Karpas-422 (cell line): ENCODE measurements at regions not wholly inside any gene's neighbourhood (a gene's known extent, or its start where the extent isn't known, plus 50 kb on each side); places are given as distances from the start of the nearest gene placed in this dataset.
"Not testable (repeated sequence)": the region's sequence is repeated elsewhere in the genome, so short reads cannot be mapped to it uniquely, and the experiment has no call there.

ENCODE experiments used
- DNase-seq: peaks from one replicate; pipeline ENCODE4 v3.0.0-alpha.2; 2015
- H2AFZ ChIP-seq: fragments of 200-600 bp; sonication (generic); 2 replicates; pipeline ENCODE4 v1.6.1; 2014; ENCODE audit warnings: antibody characterized with exemption, low read length, mixed read lengths
- H3K27ac ChIP-seq: fragments of 200-600 bp; sonication (generic); 2 replicates; pipeline ENCODE4 v1.5.1; 2014; ENCODE audit warnings: mild to moderate bottlenecking, low read length, moderate library complexity
- H3K27me3 ChIP-seq: fragments of 200-600 bp; sonication (generic); 2 replicates; pipeline ENCODE4 v1.6.1; 2014; ENCODE audit warnings: low read length, mixed read lengths
- H3K36me3 ChIP-seq: fragments of 200-600 bp; sonication (generic); 2 replicates; pipeline ENCODE4 v1.6.1; 2014; ENCODE audit warnings: low read length, mixed read lengths; ENCODE audit not compliant: insufficient read depth
- H3K4me1 ChIP-seq: fragments of 200-600 bp; sonication (generic); 2 replicates; pipeline ENCODE4 v1.6.1; 2014; ENCODE audit warnings: mild to moderate bottlenecking, low read length, mixed read lengths
- H3K4me2 ChIP-seq: fragments of 200-600 bp; sonication (generic); 2 replicates; pipeline ENCODE4 v1.6.1; 2014; ENCODE audit warnings: low read length, low read depth, mild to moderate bottlenecking; ENCODE audit not compliant: poor library complexity, severe bottlenecking
- H3K4me3 ChIP-seq: fragments of 200-600 bp; sonication (generic); 2 replicates; pipeline ENCODE4 v1.5.1; 2014; ENCODE audit warnings: mild to moderate bottlenecking, antibody characterized with exemption, low read length, mixed read lengths
- H3K79me2 ChIP-seq: fragments of 200-600 bp; sonication (generic); 2 replicates; pipeline ENCODE4 v1.6.1; 2014; ENCODE audit warnings: mild to moderate bottlenecking, low read length, mixed read lengths
- H3K9ac ChIP-seq: fragments of 200-600 bp; sonication (generic); 2 replicates; pipeline ENCODE4 v1.6.0; 2014; ENCODE audit warnings: low read length
- H3K9me2 ChIP-seq: fragments of 200-600 bp; sonication (generic), shearing (Covaris generic); replicated peaks from 2 replicates; pipeline ENCODE4 v1.6.0; 2014; ENCODE audit warnings: mild to moderate bottlenecking, low read length, moderate library complexity; ENCODE audit not compliant: insufficient read depth
- H3K9me3 ChIP-seq: fragments of 300-700, 200-600 bp; sonication (generic); 2 replicates; pipeline ENCODE4 v1.6.1; 2014; ENCODE audit warnings: low read length, mixed read lengths
- H4K20me1 ChIP-seq: fragments of 200-600 bp; sonication (generic); 2 replicates; pipeline ENCODE4 v1.6.1; 2014; ENCODE audit warnings: mild to moderate bottlenecking, antibody characterized with exemption, low read length, low read depth; ENCODE audit not compliant: insufficient read depth

GRCh38 chr1:113198806-113199205 lies 125.8 kb downstream of the LRIG2 start:
- Histone ChIP-seq H3K9me2 (no peaks in the 10 kb centered on the region), H3K4me1 (peaks cover 14% of the 10 kb centered on the region), H3K4me2 (no peak overlapping the region), H4K20me1 (no peaks in the 10 kb centered on the region), H3K9me3 (no peaks in the 10 kb centered on the region), H3K36me3 (no peaks in the 10 kb centered on the region), H3K27ac (no peak overlapping the region), H2AFZ (no peak overlapping the region), H3K27me3 (no peaks in the 10 kb centered on the region), H3K4me3 (no peak overlapping the region), H3K79me2 (no peaks in the 10 kb centered on the region), H3K9ac (no peak overlapping the region)
- no peak for DNase-seq

GRCh38 chr1:113199760-113200455 lies 126.9 kb downstream of the LRIG2 start:
- H2AFZ ChIP-seq, result no peak overlapping the region
- H3K4me2 ChIP-seq, result no peak overlapping the region
- H3K4me3 ChIP-seq, result no peak overlapping the region
- H3K9me3 ChIP-seq, result no peaks in the 10 kb centered on the region
- H3K79me2 ChIP-seq, result no peaks in the 10 kb centered on the region
- no peak for DNase-seq
- no peak overlapping the region for H3K27ac ChIP-seq
- H3K9ac ChIP-seq, result no peak overlapping the region
- H3K4me1 ChIP-seq, result peaks cover 14% of the 10 kb centered on the region
- H3K9me2 ChIP-seq, result no peaks in the 10 kb centered on the region
- no peaks in the 10 kb centered on the region for H3K36me3 ChIP-seq
- no peaks in the 10 kb centered on the region for H4K20me1 ChIP-seq
- H3K27me3 ChIP-seq, result no peaks in the 10 kb centered on the region

- no peak overlapping the region for H3K4me3 ChIP-seq
- H3K9me2 ChIP-seq, result no peaks in the 10 kb centered on the region
- no peak overlapping the region for H3K4me2 ChIP-seq
- no peak for DNase-seq
- no peaks in the 10 kb centered on the region for H3K36me3 ChIP-seq
- no peaks in the 10 kb centered on the region for H3K9me3 ChIP-seq
- no peak overlapping the region for H3K9ac ChIP-seq
- no peaks in the 10 kb centered on the region for H3K27me3 ChIP-seq
- H2AFZ ChIP-seq, result no peak overlapping the region
- no peaks in the 10 kb centered on the region for H3K79me2 ChIP-seq
- H3K27ac ChIP-seq, result no peak overlapping the region
- H3K4me1 ChIP-seq, result peaks cover 14% of the 10 kb centered on the region
- H4K20me1 ChIP-seq, result no peaks in the 10 kb centered on the region
Measured at GRCh38 chr1:113201560-113201959, 128.6 kb downstream of the LRIG2 start.

- H3K9me2 ChIP-seq, result no peaks in the 10 kb centered on the region
- no peak overlapping the region for H3K27ac ChIP-seq
- H4K20me1 ChIP-seq, result no peaks in the 10 kb centered on the region
- DNase-seq, result no peak
- H3K36me3 ChIP-seq, result no peaks in the 10 kb centered on the region
- H3K27me3 ChIP-seq, result no peaks in the 10 kb centered on the region
- no peaks in the 10 kb centered on the region for H3K9me3 ChIP-seq
- no peaks in the 10 kb centered on the region for H3K79me2 ChIP-seq
- H2AFZ ChIP-seq, result no peak overlapping the region
- no peak overlapping the region for H3K9ac ChIP-seq
- H3K4me1 ChIP-seq, result peaks cover 9% of the 10 kb centered on the region
- no peak overlapping the region for H3K4me2 ChIP-seq
- no peak overlapping the region for H3K4me3 ChIP-seq
Measured at GRCh38 chr1:113205980-113206766, 133.2 kb downstream of the LRIG2 start.

GRCh38 chr1:113207019-113207418 lies 134.0 kb downstream of the LRIG2 start:
- H3K9me2 ChIP-seq, result no peaks in the 10 kb centered on the region
- H3K79me2 ChIP-seq, result no peaks in the 10 kb centered on the region
- DNase-seq, result no peak
- no peaks in the 10 kb centered on the region for H3K27me3 ChIP-seq
- H2AFZ ChIP-seq, result no peak overlapping the region
- no peak overlapping the region for H3K4me3 ChIP-seq
- no peak overlapping the region for H3K4me2 ChIP-seq
- H4K20me1 ChIP-seq, result no peaks in the 10 kb centered on the region
- no peak overlapping the region for H3K9ac ChIP-seq
- no peaks in the 10 kb centered on the region for H3K36me3 ChIP-seq
- no peak overlapping the region for H3K27ac ChIP-seq
- no peaks in the 10 kb centered on the region for H3K9me3 ChIP-seq
- peaks cover 9% of the 10 kb centered on the region for H3K4me1 ChIP-seq

GRCh38 chr1:113207457-113207856 lies 134.5 kb downstream of the LRIG2 start:
- Histone ChIP-seq H3K4me2 (no peak overlapping the region), H3K9me3 (no peaks in the 10 kb centered on the region), H3K36me3 (no peaks in the 10 kb centered on the region), H3K27ac (no peak overlapping the region), H2AFZ (no peak overlapping the region), H4K20me1 (no peaks in the 10 kb centered on the region), H3K4me1 (peaks cover 9% of the 10 kb centered on the region), H3K9me2 (no peaks in the 10 kb centered on the region), H3K27me3 (no peaks in the 10 kb centered on the region), H3K9ac (no peak overlapping the region), H3K4me3 (no peak overlapping the region), H3K79me2 (no peaks in the 10 kb centered on the region)
- no peak for DNase-seq

GRCh38 chr1:113208425-113208824 lies 135.4 kb downstream of the LRIG2 start:
- not testable (repeated sequence) for H3K9me2 ChIP-seq, H3K9ac ChIP-seq, H4K20me1 ChIP-seq, H3K4me3 ChIP-seq, H3K4me1 ChIP-seq, DNase-seq, H3K27me3 ChIP-seq, H2AFZ ChIP-seq, H3K27ac ChIP-seq, H3K36me3 ChIP-seq, H3K4me2 ChIP-seq, H3K9me3 ChIP-seq, H3K79me2 ChIP-seq

- no peak overlapping the region for H2AFZ ChIP-seq
- H3K9me3 ChIP-seq, result no peaks in the 10 kb centered on the region
- H3K27me3 ChIP-seq, result no peaks in the 10 kb centered on the region
- H3K79me2 ChIP-seq, result no peaks in the 10 kb centered on the region
- peaks cover 9% of the 10 kb centered on the region for H3K4me1 ChIP-seq
- no peaks in the 10 kb centered on the region for H3K9me2 ChIP-seq
- no peaks in the 10 kb centered on the region for H4K20me1 ChIP-seq
- H3K4me2 ChIP-seq, result peak overlapping the region; percentile 14
- H3K36me3 ChIP-seq, result no peaks in the 10 kb centered on the region
- DNase-seq, result no peak
- H3K9ac ChIP-seq, result no peak overlapping the region
- no peak overlapping the region for H3K27ac ChIP-seq
- no peak overlapping the region for H3K4me3 ChIP-seq
Measured at GRCh38 chr1:113210248-113210647, 137.2 kb downstream of the LRIG2 start.
